Activated CD4-positive, alpha-beta T cell treated with anti-CD3 and anti-CD28 coated beads, Interleukin-2, Interleukin-6, amounts not matched to agents 100 ng/mL and 50 ng/mL, durations not matched to agents 16 hours and 8 hours (primary cell): ENCODE measurements at regions not wholly inside any gene's neighbourhood (a gene's known extent, or its start where the extent isn't known, plus 50 kb on each side); places are given as distances from the start of the nearest gene placed in this dataset.

ENCODE experiments used
- DNase-seq: peaks from one replicate; pipeline ENCODE4 v3.0.0-alpha.2; 2020

GRCh38 chr9:28234133-28234893 is 661.0 kb upstream of the C9orf72 start:
- DNase-seq: no peak

GRCh38 chr9:28234894-28235277 is 661.6 kb upstream of the C9orf72 start:
- DNase-seq: no peak

DNA sequence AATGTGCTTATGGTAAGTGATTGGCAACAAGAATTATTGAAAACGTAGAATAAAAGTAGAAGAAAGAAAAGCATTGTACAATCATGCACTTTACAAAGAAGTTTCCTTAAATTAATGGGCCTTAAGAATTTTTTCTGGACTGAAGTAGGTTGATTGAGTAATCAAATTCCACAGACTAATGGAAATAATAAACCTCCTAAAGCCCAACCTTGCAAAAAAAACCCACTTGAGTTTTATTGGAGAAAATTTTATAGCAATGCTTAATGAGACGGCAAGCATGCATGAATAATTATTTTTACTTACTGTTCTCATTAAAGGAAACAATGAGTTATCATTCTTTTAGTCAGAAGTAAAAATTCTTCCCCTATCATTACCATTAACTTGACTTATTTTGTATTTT is 676.1 kb upstream of the C9orf72 start:
- no peak for DNase-seq

GRCh38 chr9:28255174-28255573 is 681.9 kb upstream of the C9orf72 start:
- DNase-seq: no peak

GRCh38 chr9:28260330-28260729 is 687.0 kb upstream of the C9orf72 start:
- no peak for DNase-seq

- DNase-seq: no peak
These were observed 691.1 kb upstream of the C9orf72 start for GRCh38 chr9:28264368-28264767.

DNA sequence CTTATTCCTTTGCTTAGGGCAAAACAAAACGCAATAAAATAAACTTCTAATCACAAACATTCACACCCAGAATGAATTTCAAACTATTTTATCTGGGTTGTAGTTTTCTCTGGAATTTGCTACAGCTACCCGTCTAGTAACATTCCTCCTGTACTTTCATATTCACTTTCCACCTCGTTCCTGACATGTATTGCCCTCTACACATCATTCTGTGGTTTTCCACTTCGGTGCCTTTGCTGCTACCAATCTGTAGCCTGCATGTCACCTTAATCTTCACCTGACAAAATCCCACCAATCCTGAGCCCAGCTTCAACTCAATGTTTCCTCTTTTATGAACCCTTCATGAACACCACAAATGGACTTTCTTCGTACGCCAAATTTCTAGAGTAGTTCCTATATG is 694.1 kb upstream of the C9orf72 start:
- no peak for DNase-seq

GRCh38 chr9:28270156-28270555 is 696.9 kb upstream of the C9orf72 start:
- no peak for DNase-seq

GRCh38 chr9:28272127-28272526 is 698.8 kb upstream of the C9orf72 start:
- DNase-seq: no peak

- DNase-seq: no peak
These were observed 714.2 kb upstream of the C9orf72 start for GRCh38 chr9:28287455-28287854.

DNA sequence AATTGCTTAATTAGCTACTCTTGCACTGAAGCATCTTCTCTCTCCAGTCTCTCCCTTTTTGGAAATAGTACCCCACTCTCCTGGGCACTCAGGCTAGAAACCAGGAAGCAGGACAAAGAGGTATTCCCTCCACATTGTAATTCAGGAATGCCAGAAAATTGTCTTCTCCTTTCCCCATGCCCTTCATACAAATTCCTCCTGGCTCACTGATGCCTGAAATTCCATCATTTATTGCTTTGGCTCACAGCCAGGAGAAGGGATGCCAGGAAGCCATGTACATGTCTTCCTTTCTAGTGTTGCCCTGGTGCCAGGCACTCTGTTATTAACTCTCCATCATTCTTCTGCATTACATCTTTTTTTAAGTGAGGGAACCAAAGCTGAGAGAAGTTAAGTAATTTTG is 716.5 kb upstream of the C9orf72 start:
- no peak for DNase-seq

DNA sequence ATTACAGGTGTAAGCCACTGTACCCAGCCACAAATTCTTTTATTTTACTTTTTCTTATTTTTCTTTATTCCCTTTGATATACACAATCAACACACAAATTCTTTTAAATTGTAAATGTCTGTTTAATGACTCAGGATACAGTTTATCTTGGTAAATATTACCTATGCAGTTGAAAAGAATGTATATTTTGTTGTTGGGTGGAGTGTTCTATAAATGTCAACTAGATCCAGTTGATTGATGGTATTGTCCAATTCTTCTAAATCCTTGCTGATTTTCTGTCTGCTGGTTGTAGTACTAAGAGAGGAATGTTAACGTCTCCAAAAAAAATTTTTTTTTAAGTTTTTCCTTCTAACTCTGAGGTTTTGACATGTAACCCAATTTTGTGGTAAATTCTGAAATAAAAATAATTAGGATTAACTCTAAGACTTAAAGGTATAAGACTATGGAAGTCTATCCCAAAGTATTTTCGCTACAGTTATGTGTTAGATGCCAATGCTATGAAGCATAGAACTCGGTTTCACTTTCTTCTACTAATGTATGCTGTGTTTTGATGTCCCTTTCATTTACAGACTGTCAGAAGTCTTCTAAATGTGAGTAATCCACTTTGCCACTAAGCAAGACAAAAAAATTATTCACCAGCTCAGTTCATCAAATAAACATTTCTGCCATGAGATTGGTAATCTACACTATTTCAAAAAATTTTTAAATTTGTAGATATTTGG is 720.2 kb upstream of the C9orf72 start:
- DNase-seq: no peak

DNA sequence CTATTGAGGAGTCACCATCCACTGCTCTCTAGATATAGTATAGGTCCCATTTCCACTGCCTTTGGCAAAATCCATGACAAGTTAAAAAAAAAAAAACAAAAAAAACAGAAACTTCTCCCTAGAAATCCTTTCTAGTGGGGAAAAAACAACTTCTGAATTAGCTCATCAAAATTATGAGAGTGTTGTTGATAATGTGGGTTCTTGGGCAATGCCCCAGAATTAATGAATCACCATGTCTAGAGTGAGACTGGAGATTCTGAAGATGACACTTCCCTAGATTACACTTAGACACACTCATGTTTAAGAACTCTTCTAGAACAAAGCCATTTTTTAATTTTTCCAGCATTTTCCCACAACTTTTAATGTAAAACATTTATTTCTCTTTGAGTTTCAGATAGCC is 728.0 kb upstream of the C9orf72 start:
- DNase-seq: no peak

GRCh38 chr9:28317745-28318144 is 744.5 kb upstream of the C9orf72 start:
- no peak for DNase-seq

DNA sequence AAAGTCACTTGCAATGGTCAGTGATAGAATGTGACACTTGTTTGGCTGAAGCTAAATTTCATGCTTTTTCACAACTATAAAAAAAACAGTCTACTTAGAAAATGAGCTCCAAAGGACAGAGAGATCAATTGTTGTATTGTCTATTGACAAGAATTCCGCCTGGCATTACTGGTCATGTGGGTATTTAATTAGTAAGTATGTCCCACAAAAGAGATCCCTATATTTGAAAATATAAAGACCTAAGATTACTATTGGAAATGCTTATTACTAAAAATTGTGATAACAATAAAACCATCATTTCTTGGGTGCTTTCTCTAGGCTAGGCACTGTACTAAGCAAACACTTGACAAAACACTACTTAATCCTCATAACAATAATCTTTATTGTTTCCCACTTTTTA is 745.2 kb upstream of the C9orf72 start:
- no peak for DNase-seq

DNA sequence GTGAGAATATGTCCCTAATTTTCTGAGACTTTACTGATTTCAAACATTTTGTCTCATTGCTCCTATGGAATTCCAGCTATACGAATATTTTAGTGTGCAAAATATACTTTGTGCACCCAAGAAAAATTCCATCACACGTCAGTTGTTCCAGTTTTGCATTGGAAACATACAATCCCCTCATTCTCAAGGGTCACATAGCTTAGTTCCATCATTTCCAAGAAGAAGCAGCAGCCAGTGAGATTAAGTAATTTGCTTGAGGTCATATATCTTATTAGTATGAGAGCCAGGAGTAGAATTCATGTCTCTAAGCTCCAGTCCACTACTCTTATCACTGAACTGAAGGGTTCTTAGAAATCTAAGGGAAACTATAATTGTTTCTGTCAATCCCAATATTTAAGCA is 746.7 kb upstream of the C9orf72 start:
- DNase-seq: no peak

GRCh38 chr9:28320616-28321015 is 747.3 kb upstream of the C9orf72 start:
- no peak for DNase-seq

- no peak for DNase-seq
These were observed 756.0 kb upstream of the C9orf72 start for GRCh38 chr9:28329323-28329722.

GRCh38 chr9:28332648-28333047 is 759.4 kb upstream of the C9orf72 start:
- no peak for DNase-seq

- no peak for DNase-seq
These were observed 768.6 kb upstream of the C9orf72 start for GRCh38 chr9:28341913-28342312.

GRCh38 chr9:28342815-28343338 is 769.6 kb upstream of the C9orf72 start:
- DNase-seq: no peak

DNA sequence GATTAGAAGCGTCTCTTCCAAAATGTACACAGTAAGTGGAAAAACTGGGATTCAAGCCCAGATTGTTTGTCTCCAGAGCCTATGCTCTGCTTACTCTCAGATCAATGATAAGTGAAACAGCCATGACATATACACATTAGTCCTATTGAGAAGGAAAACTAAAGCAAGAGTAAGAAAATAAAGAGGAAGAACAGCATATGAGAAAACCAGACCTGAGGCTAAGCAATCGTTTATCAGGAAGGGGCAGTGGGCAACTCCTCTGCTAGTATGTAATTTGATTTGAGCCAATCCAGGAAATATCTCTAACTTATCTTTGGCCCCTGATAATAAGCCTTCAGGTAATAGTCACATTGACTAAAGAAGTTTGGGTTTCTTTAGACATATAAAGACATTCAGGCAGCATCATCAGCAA is 789.9 kb upstream of the C9orf72 start:
- no peak for DNase-seq

DNA sequence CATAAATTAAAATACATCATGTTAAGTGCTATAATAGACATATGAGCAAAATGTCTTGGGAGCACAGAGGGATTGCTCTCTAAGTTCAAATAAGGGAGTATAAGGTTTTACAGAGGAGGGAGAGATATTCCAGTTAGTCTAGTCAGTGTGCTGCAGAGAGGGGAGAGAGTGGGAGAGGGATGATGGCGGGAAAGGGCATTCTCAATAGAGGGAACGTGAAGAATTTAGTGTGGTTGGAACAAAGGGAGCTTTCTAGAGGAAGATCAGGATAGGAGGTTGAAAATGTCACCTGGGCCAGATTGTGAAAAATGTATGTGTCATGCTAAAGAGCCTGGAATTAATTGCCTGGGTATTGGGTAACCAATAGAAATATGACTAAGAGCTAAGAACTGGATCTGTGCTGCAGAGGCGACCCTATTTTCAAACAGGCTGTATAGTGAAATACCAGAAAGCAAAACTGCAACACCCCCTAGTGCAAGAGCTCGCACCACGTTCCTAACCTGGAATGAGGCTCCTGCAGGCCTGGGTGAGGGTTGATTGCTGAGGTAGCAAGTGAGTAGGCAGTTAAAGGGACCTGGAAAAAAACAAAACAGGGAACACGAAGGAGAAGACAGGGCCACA is 791.8 kb upstream of the C9orf72 start:
- no peak for DNase-seq

GRCh38 chr9:28365728-28366127 is 792.4 kb upstream of the C9orf72 start:
- no peak for DNase-seq
